ENCODE measurements at regions not wholly inside any gene's neighbourhood (a gene's known extent, or its start where the extent isn't known, plus 50 kb on each side); places are given as distances from the start of the nearest gene placed in this dataset.
"Not testable (repeated sequence)": the region's sequence is repeated elsewhere in the genome, so short reads cannot be mapped to it uniquely, and the experiment has no call there.

- no peak for TF ChIP-seq EZH2phosphoT487 (IDR thresholded peaks at IDR 0.05; ENCODE audit: unreplicated experiment)
- TF ChIP-seq, protein P1, sequence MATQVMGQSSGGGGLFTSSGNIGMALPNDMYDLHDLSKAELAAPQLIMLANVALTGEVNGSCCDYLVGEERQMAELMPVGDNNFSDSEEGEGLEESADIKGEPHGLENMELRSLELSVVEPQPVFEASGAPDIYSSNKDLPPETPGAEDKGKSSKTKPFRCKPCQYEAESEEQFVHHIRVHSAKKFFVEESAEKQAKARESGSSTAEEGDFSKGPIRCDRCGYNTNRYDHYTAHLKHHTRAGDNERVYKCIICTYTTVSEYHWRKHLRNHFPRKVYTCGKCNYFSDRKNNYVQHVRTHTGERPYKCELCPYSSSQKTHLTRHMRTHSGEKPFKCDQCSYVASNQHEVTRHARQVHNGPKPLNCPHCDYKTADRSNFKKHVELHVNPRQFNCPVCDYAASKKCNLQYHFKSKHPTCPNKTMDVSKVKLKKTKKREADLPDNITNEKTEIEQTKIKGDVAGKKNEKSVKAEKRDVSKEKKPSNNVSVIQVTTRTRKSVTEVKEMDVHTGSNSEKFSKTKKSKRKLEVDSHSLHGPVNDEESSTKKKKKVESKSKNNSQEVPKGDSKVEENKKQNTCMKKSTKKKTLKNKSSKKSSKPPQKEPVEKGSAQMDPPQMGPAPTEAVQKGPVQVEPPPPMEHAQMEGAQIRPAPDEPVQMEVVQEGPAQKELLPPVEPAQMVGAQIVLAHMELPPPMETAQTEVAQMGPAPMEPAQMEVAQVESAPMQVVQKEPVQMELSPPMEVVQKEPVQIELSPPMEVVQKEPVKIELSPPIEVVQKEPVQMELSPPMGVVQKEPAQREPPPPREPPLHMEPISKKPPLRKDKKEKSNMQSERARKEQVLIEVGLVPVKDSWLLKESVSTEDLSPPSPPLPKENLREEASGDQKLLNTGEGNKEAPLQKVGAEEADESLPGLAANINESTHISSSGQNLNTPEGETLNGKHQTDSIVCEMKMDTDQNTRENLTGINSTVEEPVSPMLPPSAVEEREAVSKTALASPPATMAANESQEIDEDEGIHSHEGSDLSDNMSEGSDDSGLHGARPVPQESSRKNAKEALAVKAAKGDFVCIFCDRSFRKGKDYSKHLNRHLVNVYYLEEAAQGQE (IDR thresholded peaks at IDR 0.05; ENCODE audit: unreplicated experiment): no peak
- TF ChIP-seq ZNF331 (CRISPR knock-in tag; IDR thresholded peaks at IDR 0.05; ENCODE audit: low read depth): no peak
- no peak for TF ChIP-seq EZH2 (IDR thresholded peaks at IDR 0.05; ENCODE audit: low read depth, unreplicated experiment)
- no peak for TF ChIP-seq STAT1 (IDR thresholded peaks at IDR 0.05; ENCODE audit: unreplicated experiment)
- no peak for TF ChIP-seq NANOG (IDR thresholded peaks at IDR 0.05; ENCODE audit: borderline replicate concordance)
These were observed 574.0 kb upstream of the GALNTL6 start (continued) for GRCh38 chr4:171239196-171239595.

DNA sequence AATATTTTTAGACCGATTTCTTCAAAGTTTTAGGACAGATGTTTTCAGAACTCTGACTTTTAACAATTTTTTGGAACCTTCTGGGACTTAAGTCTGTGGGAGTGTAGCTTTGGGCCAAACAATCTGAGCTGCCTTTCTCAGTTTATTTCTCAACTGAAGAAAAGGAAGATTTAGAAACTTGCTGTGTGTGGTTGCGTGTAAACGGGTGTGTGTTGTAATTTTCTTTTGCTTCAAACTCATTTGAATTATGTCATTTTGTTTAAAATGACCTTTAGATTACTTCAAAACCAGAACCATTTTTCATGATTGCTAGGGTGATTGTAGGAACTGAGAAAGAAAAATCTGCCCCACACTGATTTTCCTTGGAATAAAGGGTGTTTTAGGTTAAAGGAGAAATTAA is 577.7 kb upstream of the GALNTL6 start:
- Histone ChIP-seq H3K4me2 (no peak overlapping the region), H3F3A (replicated peaks; ENCODE audit: low read depth) (no peaks in the 10 kb centered on the region), H3K79me2 (replicated peaks; ENCODE audit: insufficient read depth) (no peaks in the 10 kb centered on the region), H4K20me1 (replicated peaks; ENCODE audit: insufficient read depth) (no peaks in the 10 kb centered on the region), H3K4me3 (no peak overlapping the region), H3K27ac (ENCODE audit: low read depth) (no peak overlapping the region), H3K36me3 (ENCODE audit: insufficient read depth) (no peaks in the 10 kb centered on the region), H2AFZ (no peak overlapping the region), H3K4me1 (ENCODE audit: insufficient read depth) (no peaks in the 10 kb centered on the region), H3K27me3 (ENCODE audit: insufficient read depth) (no peaks in the 10 kb centered on the region), H3K9me2 (ENCODE audit: insufficient read depth) (no peaks in the 10 kb centered on the region)
- Mint-ChIP-seq H3K36me3 (ENCODE audit: low read depth) (no peaks in the 10 kb centered on the region), H3K9me3 (no peaks in the 10 kb centered on the region), H3K27me3 (ENCODE audit: insufficient read depth, low read depth, poor library complexity) (no peaks in the 10 kb centered on the region), H3K4me3 (no peak overlapping the region), H3K4me1 (no peaks in the 10 kb centered on the region), H3K27ac (no peak overlapping the region; the same call in 1 of the 2 replicates)
- ATAC-seq: no peak
- TF ChIP-seq NANOG (IDR thresholded peaks at IDR 0.05; ENCODE audit: borderline replicate concordance) (no peak), ZNF331 (CRISPR knock-in tag; IDR thresholded peaks at IDR 0.05; ENCODE audit: low read depth) (no peak), CREB1 (CRISPR knock-in tag; IDR thresholded peaks at IDR 0.05; ENCODE audit: low read depth) (no peak), JUNB (IDR thresholded peaks at IDR 0.05; ENCODE audit: unreplicated experiment) (no peak), POLR2AphosphoS5 (IDR thresholded peaks at IDR 0.05; ENCODE audit: low read depth) (no peak), EZH2phosphoT487 (IDR thresholded peaks at IDR 0.05; ENCODE audit: unreplicated experiment) (no peak), STAT1 (IDR thresholded peaks at IDR 0.05; ENCODE audit: unreplicated experiment) (no peak), ZNF114 (CRISPR knock-in tag; IDR thresholded peaks at IDR 0.05) (no peak), EZH2 (IDR thresholded peaks at IDR 0.05; ENCODE audit: low read depth, unreplicated experiment) (no peak)
- TF ChIP-seq, protein P1 (IDR thresholded peaks at IDR 0.05; ENCODE audit: unreplicated experiment): no peak
- TF ChIP-seq, protein P2, sequence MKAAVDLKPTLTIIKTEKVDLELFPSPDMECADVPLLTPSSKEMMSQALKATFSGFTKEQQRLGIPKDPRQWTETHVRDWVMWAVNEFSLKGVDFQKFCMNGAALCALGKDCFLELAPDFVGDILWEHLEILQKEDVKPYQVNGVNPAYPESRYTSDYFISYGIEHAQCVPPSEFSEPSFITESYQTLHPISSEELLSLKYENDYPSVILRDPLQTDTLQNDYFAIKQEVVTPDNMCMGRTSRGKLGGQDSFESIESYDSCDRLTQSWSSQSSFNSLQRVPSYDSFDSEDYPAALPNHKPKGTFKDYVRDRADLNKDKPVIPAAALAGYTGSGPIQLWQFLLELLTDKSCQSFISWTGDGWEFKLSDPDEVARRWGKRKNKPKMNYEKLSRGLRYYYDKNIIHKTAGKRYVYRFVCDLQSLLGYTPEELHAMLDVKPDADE (IDR thresholded peaks at IDR 0.05): no peak
- TF ChIP-seq, protein P3, sequence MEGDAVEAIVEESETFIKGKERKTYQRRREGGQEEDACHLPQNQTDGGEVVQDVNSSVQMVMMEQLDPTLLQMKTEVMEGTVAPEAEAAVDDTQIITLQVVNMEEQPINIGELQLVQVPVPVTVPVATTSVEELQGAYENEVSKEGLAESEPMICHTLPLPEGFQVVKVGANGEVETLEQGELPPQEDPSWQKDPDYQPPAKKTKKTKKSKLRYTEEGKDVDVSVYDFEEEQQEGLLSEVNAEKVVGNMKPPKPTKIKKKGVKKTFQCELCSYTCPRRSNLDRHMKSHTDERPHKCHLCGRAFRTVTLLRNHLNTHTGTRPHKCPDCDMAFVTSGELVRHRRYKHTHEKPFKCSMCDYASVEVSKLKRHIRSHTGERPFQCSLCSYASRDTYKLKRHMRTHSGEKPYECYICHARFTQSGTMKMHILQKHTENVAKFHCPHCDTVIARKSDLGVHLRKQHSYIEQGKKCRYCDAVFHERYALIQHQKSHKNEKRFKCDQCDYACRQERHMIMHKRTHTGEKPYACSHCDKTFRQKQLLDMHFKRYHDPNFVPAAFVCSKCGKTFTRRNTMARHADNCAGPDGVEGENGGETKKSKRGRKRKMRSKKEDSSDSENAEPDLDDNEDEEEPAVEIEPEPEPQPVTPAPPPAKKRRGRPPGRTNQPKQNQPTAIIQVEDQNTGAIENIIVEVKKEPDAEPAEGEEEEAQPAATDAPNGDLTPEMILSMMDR (conservative IDR thresholded peaks at IDR 0.05; ENCODE audit: low read depth in 2 of 2): no peak
- DNase-seq (ENCODE audit: low spot score): no peak

DNA sequence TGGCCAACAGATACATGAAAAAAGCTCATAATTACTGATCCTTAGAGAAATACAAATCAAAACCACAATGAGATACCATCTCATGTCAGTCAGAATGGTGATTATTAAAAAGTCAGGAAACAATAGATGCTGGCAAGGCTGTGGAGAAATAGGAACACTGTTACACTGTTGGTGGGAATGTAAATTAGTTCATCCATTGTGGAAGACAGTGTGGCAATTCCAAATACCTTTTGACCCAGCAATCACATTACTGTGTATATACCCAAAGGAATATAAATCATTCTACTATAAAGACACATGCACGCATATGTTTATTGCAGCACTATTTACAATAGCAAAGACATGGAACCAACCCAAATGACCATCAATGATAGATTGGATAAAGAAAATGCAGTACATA is 583.9 kb upstream of the GALNTL6 start:
- DNase-seq (ENCODE audit: low spot score); H3K27me3 Mint-ChIP-seq (ENCODE audit: insufficient read depth, low read depth, poor library complexity); H3K4me1 Mint-ChIP-seq; H3K4me3 ChIP-seq; H3K27ac Mint-ChIP-seq; H3K4me2 ChIP-seq; H3K36me3 Mint-ChIP-seq (ENCODE audit: low read depth); ATAC-seq; H3K36me3 ChIP-seq (ENCODE audit: insufficient read depth); H4K20me1 ChIP-seq (replicated peaks; ENCODE audit: insufficient read depth); H3K9me3 Mint-ChIP-seq; H3K27me3 ChIP-seq (ENCODE audit: insufficient read depth); H3K4me1 ChIP-seq (ENCODE audit: insufficient read depth); H3K9me2 ChIP-seq (ENCODE audit: insufficient read depth); H3K27ac ChIP-seq (ENCODE audit: low read depth); H3K79me2 ChIP-seq (replicated peaks; ENCODE audit: insufficient read depth); H2AFZ ChIP-seq; H3F3A ChIP-seq (replicated peaks; ENCODE audit: low read depth); H3K4me3 Mint-ChIP-seq: not testable (repeated sequence)

All from GM23338 (cell line).